Astrocyte (in vitro differentiated cells and primary cell): ENCODE measurements at regions not wholly inside any gene's neighbourhood (a gene's known extent, or its start where the extent isn't known, plus 50 kb on each side); places are given as distances from the start of the nearest gene placed in this dataset.

Experiments
- EZH2 ChIP-seq: IDR thresholded peaks from 2 replicates; pipeline ENCODE4 v1.6.1; 2012; ENCODE audit warnings: mild to moderate bottlenecking, low read length, inconsistent platforms; ENCODE audit not compliant: insufficient read depth
- TF ChIP-seq, protein P1 (sequence below): IDR thresholded peaks from 2 replicates; pipeline ENCODE4 v1.5.1; 2011; ENCODE audit warnings: low read depth, mild to moderate bottlenecking, inconsistent platforms, low read length, moderate library complexity; ENCODE audit not compliant: insufficient read depth

DNA sequence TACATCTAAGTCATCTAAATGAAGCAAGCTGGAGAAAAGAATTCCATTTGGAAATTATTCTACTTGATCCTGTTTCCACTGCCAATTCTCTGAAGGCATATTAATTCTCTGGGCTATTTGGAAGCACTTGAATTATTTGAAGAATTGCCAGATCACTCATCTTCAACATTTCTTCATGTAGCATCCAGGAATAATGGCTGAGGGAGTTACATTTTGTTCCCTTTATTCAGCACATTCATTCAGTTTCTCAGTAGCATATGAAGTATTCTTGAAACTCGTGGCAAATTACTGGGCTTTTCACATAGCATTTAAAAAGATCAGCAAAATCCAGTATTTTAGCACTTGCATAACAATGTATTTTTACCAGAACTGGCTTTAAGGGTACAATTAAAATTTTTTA, 127.1 kb upstream of the VIPR2 start:
- TF ChIP-seq EZH2 = no peak
- TF ChIP-seq, protein P1, sequence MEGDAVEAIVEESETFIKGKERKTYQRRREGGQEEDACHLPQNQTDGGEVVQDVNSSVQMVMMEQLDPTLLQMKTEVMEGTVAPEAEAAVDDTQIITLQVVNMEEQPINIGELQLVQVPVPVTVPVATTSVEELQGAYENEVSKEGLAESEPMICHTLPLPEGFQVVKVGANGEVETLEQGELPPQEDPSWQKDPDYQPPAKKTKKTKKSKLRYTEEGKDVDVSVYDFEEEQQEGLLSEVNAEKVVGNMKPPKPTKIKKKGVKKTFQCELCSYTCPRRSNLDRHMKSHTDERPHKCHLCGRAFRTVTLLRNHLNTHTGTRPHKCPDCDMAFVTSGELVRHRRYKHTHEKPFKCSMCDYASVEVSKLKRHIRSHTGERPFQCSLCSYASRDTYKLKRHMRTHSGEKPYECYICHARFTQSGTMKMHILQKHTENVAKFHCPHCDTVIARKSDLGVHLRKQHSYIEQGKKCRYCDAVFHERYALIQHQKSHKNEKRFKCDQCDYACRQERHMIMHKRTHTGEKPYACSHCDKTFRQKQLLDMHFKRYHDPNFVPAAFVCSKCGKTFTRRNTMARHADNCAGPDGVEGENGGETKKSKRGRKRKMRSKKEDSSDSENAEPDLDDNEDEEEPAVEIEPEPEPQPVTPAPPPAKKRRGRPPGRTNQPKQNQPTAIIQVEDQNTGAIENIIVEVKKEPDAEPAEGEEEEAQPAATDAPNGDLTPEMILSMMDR = no peak
